ENCODE measurements at regions not wholly inside any gene's neighbourhood (a gene's known extent, or its start where the extent isn't known, plus 50 kb on each side); places are given as distances from the start of the nearest gene placed in this dataset.

- no peak overlapping the region for H3K4me3 ChIP-seq (ENCODE audit: low read depth in 2 of 2, low read length in 1 of 2)
- H4K20me1 ChIP-seq (ENCODE audit: insufficient read depth) = no peaks in the 10 kb centered on the region
- H3F3A ChIP-seq (replicated peaks; ENCODE audit: insufficient read depth) = no peaks in the 10 kb centered on the region
- H3K36me3 ChIP-seq (replicated peaks in 1 of 2; ENCODE audit: control insufficient read depth in 1 of 2, insufficient read depth in 2 of 2, low read length in 1 of 2) = no peaks in the 10 kb centered on the region
- H3K9me3 ChIP-seq = peaks cover 9% of the 10 kb centered on the region; the same call in 1 of the 2 replicates
- no peak overlapping the region for H3K27ac ChIP-seq (ENCODE audit: low read depth in 2 of 2, low read length in 1 of 2)
- no peaks in the 10 kb centered on the region for H3K9me2 ChIP-seq
- TF ChIP-seq SMC3 (IDR thresholded peaks at IDR 0.05; ENCODE audit: low read depth, low read length) (no peak), FOXM1 (IDR thresholded peaks at IDR 0.05; ENCODE audit: low read depth) (no peak), JUND (IDR thresholded peaks at IDR 0.05) (no peak), TEAD4 (IDR thresholded peaks at IDR 0.05; ENCODE audit: borderline replicate concordance, insufficient read depth) (no peak), USF2 (IDR thresholded peaks at IDR 0.05; ENCODE audit: borderline replicate concordance, low read depth, low read length) (no peak), MEF2A (IDR thresholded peaks at IDR 0.05; ENCODE audit: borderline replicate concordance, low read depth) (no peak), RFX5 (IDR thresholded peaks at IDR 0.05; ENCODE audit: low read length) (no peak), MAX (IDR thresholded peaks at IDR 0.05; ENCODE audit: low read depth) (no peak), EZH2phosphoT487 (IDR thresholded peaks at IDR 0.05; ENCODE audit: borderline replicate concordance, low read depth) (no peak), YY1 (IDR thresholded peaks at IDR 0.05; ENCODE audit: low read depth) (no peak)
- CTCF ChIA-PET = no interaction called here
- no peak overlapping the region for H3K4me2 ChIP-seq
- no peaks in the 10 kb centered on the region; a peak in 1 of 4 replicates for H3K4me1 ChIP-seq (ENCODE audit: control insufficient read depth in 1 of 2, insufficient read depth in 2 of 2, low read depth in 1 of 2, low read length in 1 of 2)
- WGBS (ENCODE audit: low lambda C conversion rate) = 22% methylated on average over 1 of the region's 1 CpG
- POLR2A ChIA-PET = no interaction called here
- H3K9ac ChIP-seq = no peak overlapping the region
- H2AFZ ChIP-seq (ENCODE audit: low read depth) = no peak overlapping the region
- DNase-seq = no peak
- H3K27me3 ChIP-seq (ENCODE audit: insufficient read depth) = no peaks in the 10 kb centered on the region
- H3K79me2 ChIP-seq (ENCODE audit: insufficient read depth) = no peaks in the 10 kb centered on the region
Measured at GRCh38 chr4:12416755-12417154, 988.1 kb upstream of the HS3ST1 start.

- Histone ChIP-seq H3K27me3 (ENCODE audit: insufficient read depth) (no peaks in the 10 kb centered on the region), H4K20me1 (ENCODE audit: insufficient read depth) (no peaks in the 10 kb centered on the region), H3K79me2 (ENCODE audit: insufficient read depth) (no peaks in the 10 kb centered on the region), H3K9me3 (peaks cover 9% of the 10 kb centered on the region; the same call in 1 of the 2 replicates), H3K9ac (no peak overlapping the region), H3K4me2 (no peak overlapping the region), H3F3A (replicated peaks; ENCODE audit: insufficient read depth) (no peaks in the 10 kb centered on the region), H3K4me3 (ENCODE audit: low read depth in 2 of 2, low read length in 1 of 2) (no peak overlapping the region), H2AFZ (ENCODE audit: low read depth) (no peak overlapping the region), H3K9me2 (no peaks in the 10 kb centered on the region), H3K36me3 (replicated peaks in 1 of 2; ENCODE audit: control insufficient read depth in 1 of 2, insufficient read depth in 2 of 2, low read length in 1 of 2) (no peaks in the 10 kb centered on the region), H3K4me1 (ENCODE audit: control insufficient read depth in 1 of 2, insufficient read depth in 2 of 2, low read depth in 1 of 2, low read length in 1 of 2) (no peaks in the 10 kb centered on the region; a peak in 1 of 4 replicates), H3K27ac (ENCODE audit: low read depth in 2 of 2, low read length in 1 of 2) (no peak overlapping the region)
- ChIA-PET POLR2A (no interaction called here), CTCF (no interaction called here)
- WGBS (ENCODE audit: low lambda C conversion rate) = 21% methylated on average over 4 of the region's 4 CpGs
- TF ChIP-seq NFIC (IDR thresholded peaks at IDR 0.05; ENCODE audit: borderline replicate concordance) (no peak), TAF1 (IDR thresholded peaks at IDR 0.05; ENCODE audit: borderline replicate concordance, low read depth, low read length) (no peak), ZBTB33 (IDR thresholded peaks at IDR 0.05; ENCODE audit: borderline replicate concordance, low read depth) (no peak), FOXJ3 (CRISPR knock-in tag; IDR thresholded peaks at IDR 0.05) (no peak), USF1 (IDR thresholded peaks at IDR 0.05; ENCODE audit: borderline replicate concordance, low read depth) (no peak), NRF1 (IDR thresholded peaks at IDR 0.05; ENCODE audit: low read depth, low read length) (no peak), GABPA (IDR thresholded peaks at IDR 0.05; ENCODE audit: low read depth) (no peak), JUND (IDR thresholded peaks at IDR 0.05) (no peak), TEAD4 (IDR thresholded peaks at IDR 0.05; ENCODE audit: borderline replicate concordance, insufficient read depth) (no peak), RFX5 (IDR thresholded peaks at IDR 0.05; ENCODE audit: low read length) (no peak), YY1 (IDR thresholded peaks at IDR 0.05; ENCODE audit: low read depth) (no peak), RAD21 (IDR thresholded peaks at IDR 0.05; ENCODE audit: low read length) (no peak)
- no peak for DNase-seq
Measured at GRCh38 chr4:12414181-12414812, 985.6 kb upstream of the HS3ST1 start.
